Erythroblast (primary cell): ENCODE measurements at regions not wholly inside any gene's neighbourhood (a gene's known extent, or its start where the extent isn't known, plus 50 kb on each side); places are given as distances from the start of the nearest gene placed in this dataset.

Source experiments
- GATA1 ChIP-seq: IDR thresholded peaks from 2 replicates; pipeline ENCODE4 v1.6.1; 2011; ENCODE audit warnings: low read depth, mild to moderate bottlenecking, control low read depth, low read length, moderate library complexity
- POLR2A ChIP-seq: IDR thresholded peaks from 2 replicates; pipeline ENCODE4 v1.6.1; 2011; ENCODE audit warnings: mild to moderate bottlenecking, low read length

- TF ChIP-seq POLR2A (no peak), GATA1 (no peak)
These were observed 675.6 kb downstream of the BRINP1 start for GRCh38 chr9:118693645-118694044.
